Activated T-helper 1 cell treated with anti-CD3 and anti-CD28 coated beads, Interleukin-12 subunit alpha, Interleukin-12 subunit beta, Interleukin-2, Interleukin-4 antibody, amounts not matched to agents 30 ng/mL and 10 ng/mL and 1 ng/mL, durations not matched to agents 14 hours and 24 hours and 36 hours (primary cell): ENCODE measurements at regions not wholly inside any gene's neighbourhood (a gene's known extent, or its start where the extent isn't known, plus 50 kb on each side); places are given as distances from the start of the nearest gene placed in this dataset.

Experiments
- DNase-seq: peaks from one replicate; pipeline ENCODE4 v3.0.0; 2021; ENCODE audit warnings: low spot score
- H3K27ac Mint-ChIP-seq: one replicate; pipeline ENCODE4 v1.8.0; 2021; ENCODE audit warnings: mild to moderate bottlenecking, mixed read lengths
- H3K27me3 Mint-ChIP-seq: one replicate; pipeline ENCODE4 v1.8.0; 2022; ENCODE audit warnings: mild to moderate bottlenecking, moderate library complexity, mixed read lengths; ENCODE audit not compliant: insufficient read depth
- H3K36me3 Mint-ChIP-seq: one replicate; pipeline ENCODE4 v1.8.0; 2021; ENCODE audit warnings: low read depth, mixed read lengths
- H3K4me1 Mint-ChIP-seq: one replicate; pipeline ENCODE4 v1.8.0; 2021; ENCODE audit warnings: low read depth, mixed read lengths
- H3K4me3 Mint-ChIP-seq: one replicate; pipeline ENCODE4 v1.8.0; 2021; ENCODE audit warnings: mild to moderate bottlenecking, moderate library complexity, mixed read lengths
- H3K9me3 Mint-ChIP-seq: one replicate; pipeline ENCODE4 v1.8.0; 2021; ENCODE audit warnings: mixed read lengths
- intact Hi-C: fragments of 100-400 bp; cut with micrococcal nuclease; formaldehyde crosslinking; loops from one replicate; pipeline ENCODE4 v1.15.1; 2024

DNA sequence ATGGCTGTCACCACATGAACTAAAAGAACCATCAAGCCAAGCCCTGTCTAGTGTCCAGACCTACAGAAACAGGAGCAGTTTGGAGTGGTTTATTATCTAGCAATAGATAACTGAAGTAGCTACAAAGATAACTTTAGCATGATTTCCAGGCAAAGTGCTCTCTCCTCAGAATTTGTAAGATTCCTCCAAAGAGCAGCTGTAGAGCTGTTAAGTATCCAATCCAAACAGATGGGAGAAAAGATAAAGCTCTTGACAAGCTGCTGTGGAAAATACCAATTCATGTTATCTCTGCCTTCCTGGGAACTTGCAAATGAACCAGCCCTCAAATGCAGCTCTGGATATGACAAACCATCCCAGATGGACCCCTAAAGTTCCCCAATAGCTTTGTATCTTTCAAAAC, 78.9 kb upstream of the RESF1 start:
- intact Hi-C loops, result no loop called here
- no peak overlapping the region for H3K27ac Mint-ChIP-seq
- DNase-seq, result no peak
- peaks cover 10% of the 10 kb centered on the region for H3K36me3 Mint-ChIP-seq
- H3K4me1 Mint-ChIP-seq, result peaks cover 13% of the 10 kb centered on the region
- H3K4me3 Mint-ChIP-seq, result no peak overlapping the region
- H3K9me3 Mint-ChIP-seq, result peaks cover 40% of the 10 kb centered on the region
- no peaks in the 10 kb centered on the region for H3K27me3 Mint-ChIP-seq

DNA sequence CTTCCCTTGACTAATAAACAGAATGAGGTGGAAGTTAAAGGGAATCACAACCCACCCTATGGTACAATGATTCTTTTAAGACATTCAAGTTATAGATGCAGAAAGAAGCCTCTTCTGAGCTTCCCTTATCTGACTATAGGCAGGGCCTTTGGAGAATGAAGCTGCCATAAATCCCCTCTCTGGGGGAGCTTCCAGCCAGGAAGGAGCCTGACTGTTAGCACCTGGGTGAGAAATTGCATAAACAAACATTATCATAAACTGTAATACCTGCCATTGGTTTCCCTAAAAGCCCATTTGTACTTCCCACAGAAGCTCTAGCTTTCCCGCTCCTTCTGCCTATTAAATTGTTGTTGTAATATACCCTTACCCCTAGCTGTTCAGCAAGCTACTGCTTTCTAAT, 81.3 kb upstream of the RESF1 start:
- Mint-ChIP-seq H3K4me1 (peaks cover 30% of the 10 kb centered on the region), H3K4me3 (no peak overlapping the region), H3K27me3 (no peaks in the 10 kb centered on the region), H3K9me3 (peaks cover 32% of the 10 kb centered on the region), H3K36me3 (peaks cover 18% of the 10 kb centered on the region), H3K27ac (no peak overlapping the region)
- DNase-seq, result no peak
- intact Hi-C loops, result loop anchor here (5.0 to 10.0 kb wide), 2 partner anchors 196 to 707 kb away; no protein-coding TSS in a partner anchor

DNA sequence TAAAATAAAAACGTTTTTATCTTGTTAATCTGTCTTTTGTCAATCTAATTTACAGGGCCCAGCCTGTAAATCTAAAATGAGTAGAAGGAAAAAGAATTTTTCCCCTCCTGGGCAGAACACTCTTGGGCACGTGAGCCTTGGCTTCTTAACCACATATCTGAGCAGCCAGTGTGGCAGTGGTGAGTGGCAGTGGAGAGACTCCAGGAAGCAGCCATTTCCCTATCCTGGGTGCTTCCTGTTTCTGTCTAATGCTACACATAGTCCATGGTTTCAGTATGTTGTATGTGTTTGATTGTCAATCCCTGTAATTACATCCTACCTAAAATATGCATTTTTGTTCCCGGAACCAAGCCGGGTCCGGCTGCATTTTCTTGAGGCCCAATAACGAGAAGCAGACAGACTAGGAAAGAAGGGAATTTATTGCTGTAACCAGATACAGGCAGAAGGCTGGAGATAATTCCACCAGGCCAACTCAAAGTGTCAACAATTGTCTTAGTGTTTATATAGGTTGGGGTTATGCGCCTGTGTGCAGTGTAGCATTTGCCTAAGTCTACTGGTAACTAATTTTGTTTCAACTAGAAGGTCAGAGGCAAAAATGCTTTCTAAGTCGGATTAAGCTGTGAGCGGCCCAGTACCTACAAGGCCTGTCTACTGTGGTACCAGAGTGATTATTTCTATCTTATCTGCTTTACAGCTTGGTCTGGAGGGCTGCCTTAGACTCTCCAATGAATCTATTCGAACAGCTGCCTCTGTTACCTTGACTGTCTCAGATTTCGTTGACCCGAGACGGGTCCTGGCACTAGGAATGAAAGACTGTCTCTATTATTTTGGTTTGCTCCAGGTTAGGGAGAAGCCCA, 82.4 kb upstream of the RESF1 start:
- Mint-ChIP-seq H3K4me1 (peaks cover 30% of the 10 kb centered on the region), H3K36me3 (peaks cover 20% of the 10 kb centered on the region), H3K27ac (peak overlapping the region; percentile 63), H3K9me3 (peaks cover 40% of the 10 kb centered on the region), H3K27me3 (no peaks in the 10 kb centered on the region), H3K4me3 (no peak overlapping the region)
- DNase-seq, result no peak
- intact Hi-C loops, result loop anchor here (5.0 to 10.0 kb wide), 2 partner anchors 194 to 708 kb away; no protein-coding TSS in a partner anchor

DNA sequence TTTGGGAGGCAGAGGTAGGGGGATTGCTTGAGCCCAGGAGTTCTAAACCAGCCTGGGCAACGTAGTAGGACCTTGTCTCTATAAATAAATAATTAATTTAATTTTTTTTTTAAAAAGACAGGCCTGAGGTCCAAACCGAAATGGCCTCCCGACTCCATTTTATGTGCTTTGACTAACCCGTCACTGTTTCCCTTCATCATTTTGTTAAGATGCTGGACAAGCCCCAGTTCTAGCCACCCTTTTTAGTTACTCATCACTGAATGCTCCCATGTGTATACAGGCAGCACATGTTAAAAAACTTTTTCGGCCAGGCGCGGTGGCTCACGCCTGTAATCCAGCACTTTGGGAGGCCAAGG, 83.6 kb upstream of the RESF1 start:
- peak overlapping the region; percentile 80 for H3K4me3 Mint-ChIP-seq
- intact Hi-C loops, result loop anchor here (1.0 to 10.0 kb wide), 8 partner anchors 21 to 709 kb away; partner anchors contain the start of genes AMN1, ETFBKMT and RESF1
- H3K27ac Mint-ChIP-seq, result peak overlapping the region; percentile 100
- DNase-seq, result no peak
- H3K4me1 Mint-ChIP-seq, result peaks cover 30% of the 10 kb centered on the region
- H3K27me3 Mint-ChIP-seq, result no peaks in the 10 kb centered on the region
- peaks cover 20% of the 10 kb centered on the region for H3K36me3 Mint-ChIP-seq
- H3K9me3 Mint-ChIP-seq, result peaks cover 46% of the 10 kb centered on the region

DNA sequence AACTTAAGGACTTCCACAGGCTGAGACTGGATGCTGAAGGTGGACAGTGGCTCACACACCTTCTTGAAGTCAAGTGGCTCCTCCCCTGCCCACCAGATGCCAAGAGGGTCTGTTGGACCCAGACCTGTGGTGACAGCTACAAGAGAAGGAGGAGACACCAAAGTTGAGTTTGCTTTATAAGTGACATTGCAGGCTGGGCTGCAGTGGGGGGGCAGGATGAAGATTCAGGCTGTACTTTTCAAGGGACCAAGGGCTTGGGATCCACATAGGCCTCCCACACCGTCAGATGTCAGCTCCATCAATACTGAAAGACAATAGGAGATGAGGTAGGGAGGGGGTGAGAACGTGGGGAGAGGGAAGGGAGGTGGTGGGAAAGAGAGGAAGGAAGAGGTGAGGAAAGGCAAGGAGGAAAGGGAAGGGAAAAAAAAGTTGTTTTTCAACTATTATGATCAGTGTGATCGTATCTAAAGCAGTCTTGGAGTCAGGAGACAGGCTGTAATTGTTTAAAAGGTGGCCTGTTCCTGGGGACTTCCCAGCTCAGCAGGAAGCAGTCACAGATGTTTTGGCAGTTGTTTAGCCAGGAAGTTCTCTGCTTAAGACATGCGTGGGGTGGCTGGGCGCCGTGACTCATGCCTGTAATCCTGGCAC, 84.1 kb upstream of the RESF1 start:
- H3K27me3 Mint-ChIP-seq, result no peaks in the 10 kb centered on the region
- peaks cover 19% of the 10 kb centered on the region for H3K36me3 Mint-ChIP-seq
- peak; percentile 68 for DNase-seq
- H3K9me3 Mint-ChIP-seq, result peaks cover 42% of the 10 kb centered on the region
- H3K4me3 Mint-ChIP-seq, result peak overlapping the region; percentile 80
- intact Hi-C loops, result loop anchor here (1.0 to 10.0 kb wide), 8 partner anchors 21 to 710 kb away; partner anchors contain the start of genes AMN1, ETFBKMT and RESF1
- H3K27ac Mint-ChIP-seq, result peak overlapping the region; percentile 100
- peaks cover 30% of the 10 kb centered on the region for H3K4me1 Mint-ChIP-seq

DNA sequence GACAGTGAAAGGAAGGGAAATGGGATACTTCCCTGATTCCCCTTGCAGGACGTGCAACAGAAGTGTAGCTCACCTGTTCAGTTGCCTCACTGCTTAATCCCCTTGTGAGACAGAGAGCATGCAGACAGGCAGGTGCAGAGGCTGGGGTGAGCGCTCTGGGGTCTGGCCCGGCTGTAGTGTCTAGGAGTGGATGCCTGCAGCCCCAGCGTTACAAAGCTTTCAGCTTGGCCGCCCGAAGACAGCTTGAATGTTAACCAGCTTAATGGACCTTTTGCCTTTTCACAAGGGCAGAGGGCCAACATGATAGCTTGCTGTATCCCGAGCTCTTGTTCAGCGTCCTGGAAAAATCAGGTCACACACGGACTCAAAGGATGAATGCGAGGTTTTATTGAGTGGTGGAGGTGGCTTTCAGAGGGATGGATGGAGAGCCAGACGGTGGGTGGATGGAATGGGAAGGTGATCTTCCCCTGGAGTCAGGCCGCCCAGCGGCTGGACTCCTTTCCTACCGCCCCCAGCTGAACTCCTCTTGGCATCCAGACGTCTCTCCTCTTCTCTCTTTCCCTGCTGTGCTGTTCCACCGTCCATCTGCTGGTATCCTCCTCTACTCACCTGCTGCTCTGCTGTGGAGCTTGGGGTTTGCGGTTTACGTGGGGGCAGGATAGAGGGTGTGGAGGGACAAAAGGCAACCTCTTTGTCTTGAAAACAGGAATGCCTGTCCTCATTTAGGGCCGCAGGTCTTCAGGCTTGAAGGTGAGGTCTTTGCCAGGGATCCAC, 86.2 kb upstream of the RESF1 start:
- intact Hi-C loops, result loop anchor here (10.0 kb wide), 1 partner anchor 712 kb away; no protein-coding TSS in a partner anchor
- peaks cover 24% of the 10 kb centered on the region for H3K4me1 Mint-ChIP-seq
- DNase-seq, result no peak
- no peaks in the 10 kb centered on the region for H3K27me3 Mint-ChIP-seq
- H3K36me3 Mint-ChIP-seq, result peaks cover 14% of the 10 kb centered on the region
- no peak overlapping the region for H3K4me3 Mint-ChIP-seq
- H3K9me3 Mint-ChIP-seq, result peaks cover 24% of the 10 kb centered on the region
- H3K27ac Mint-ChIP-seq, result peak overlapping the region; percentile 7

DNA sequence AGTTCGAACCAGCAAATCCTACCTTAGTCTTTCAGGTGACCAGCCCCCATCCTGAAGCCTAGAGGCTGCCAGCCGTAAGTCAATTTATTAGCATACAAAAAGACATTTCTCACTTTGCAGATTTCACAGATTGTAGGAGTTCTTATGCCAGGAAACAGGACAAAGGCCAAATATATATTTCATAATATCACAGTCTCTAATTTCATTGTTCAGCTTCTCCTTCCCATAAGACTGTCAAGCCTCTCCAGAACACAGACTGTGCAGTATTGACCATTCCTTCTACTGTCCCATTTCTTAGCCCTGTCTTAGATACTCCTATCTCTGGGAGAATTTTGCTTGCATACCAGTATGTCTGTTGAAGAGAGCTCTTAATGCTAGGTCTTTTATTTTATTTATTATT, 89.2 kb upstream of the RESF1 start:
- peaks cover 24% of the 10 kb centered on the region for H3K4me1 Mint-ChIP-seq
- intact Hi-C loops, result loop anchor here (10.0 kb wide), 1 partner anchor 715 kb away; no protein-coding TSS in a partner anchor
- no peak overlapping the region for H3K4me3 Mint-ChIP-seq
- peaks cover 22% of the 10 kb centered on the region for H3K9me3 Mint-ChIP-seq
- no peaks in the 10 kb centered on the region for H3K27me3 Mint-ChIP-seq
- no peak overlapping the region for H3K27ac Mint-ChIP-seq
- peaks cover 9% of the 10 kb centered on the region for H3K36me3 Mint-ChIP-seq
- DNase-seq, result no peak

DNA sequence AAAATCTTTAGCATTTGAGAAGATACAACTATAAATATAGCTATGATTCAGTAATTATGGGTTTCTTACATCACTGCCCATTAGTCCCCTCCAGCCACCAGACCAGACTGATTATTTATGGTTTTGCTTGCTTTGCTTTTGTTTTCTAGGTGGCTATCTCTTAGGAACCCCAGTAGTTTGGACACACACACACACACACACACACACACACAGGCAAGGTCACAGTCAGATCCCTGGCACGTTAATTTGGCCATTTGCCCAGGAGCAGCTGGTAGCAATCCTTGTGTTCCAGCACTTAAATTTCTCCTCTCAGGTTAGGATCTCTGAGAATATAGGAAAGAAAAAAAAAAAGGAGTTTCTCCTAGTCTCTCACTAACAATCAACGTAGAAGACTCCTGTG, 90.2 kb upstream of the RESF1 start:
- Mint-ChIP-seq H3K4me3 (no peak overlapping the region), H3K9me3 (peaks cover 26% of the 10 kb centered on the region), H3K4me1 (peaks cover 15% of the 10 kb centered on the region), H3K36me3 (peaks cover 3% of the 10 kb centered on the region), H3K27ac (no peak overlapping the region), H3K27me3 (no peaks in the 10 kb centered on the region)
- no peak for DNase-seq
- intact Hi-C loops, result no loop called here

DNA sequence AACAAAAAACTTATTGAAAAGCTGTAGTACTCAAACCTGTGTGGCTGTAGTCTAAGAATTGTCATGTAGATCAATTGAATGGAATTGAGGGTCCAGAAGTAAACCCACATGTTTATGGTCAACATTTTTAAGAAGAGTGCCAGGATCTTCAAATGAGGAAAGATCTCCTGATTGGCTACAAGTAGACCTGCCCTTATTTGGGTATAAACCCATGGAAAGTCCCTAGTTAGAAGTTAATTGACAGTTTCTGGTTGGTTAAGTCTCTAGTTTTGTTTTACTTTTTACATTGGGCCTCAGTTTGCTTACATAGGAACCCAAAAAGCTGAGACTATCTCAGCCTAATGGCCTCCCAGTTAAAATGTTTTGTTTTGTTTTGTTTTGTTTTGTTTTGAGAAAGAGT, 91.9 kb upstream of the RESF1 start:
- Mint-ChIP-seq H3K4me3 (no peak overlapping the region), H3K9me3 (peaks cover 20% of the 10 kb centered on the region), H3K27ac (no peak overlapping the region), H3K27me3 (no peaks in the 10 kb centered on the region), H3K36me3 (no peaks in the 10 kb centered on the region), H3K4me1 (peaks cover 11% of the 10 kb centered on the region)
- DNase-seq, result no peak
- intact Hi-C loops, result no loop called here

DNA sequence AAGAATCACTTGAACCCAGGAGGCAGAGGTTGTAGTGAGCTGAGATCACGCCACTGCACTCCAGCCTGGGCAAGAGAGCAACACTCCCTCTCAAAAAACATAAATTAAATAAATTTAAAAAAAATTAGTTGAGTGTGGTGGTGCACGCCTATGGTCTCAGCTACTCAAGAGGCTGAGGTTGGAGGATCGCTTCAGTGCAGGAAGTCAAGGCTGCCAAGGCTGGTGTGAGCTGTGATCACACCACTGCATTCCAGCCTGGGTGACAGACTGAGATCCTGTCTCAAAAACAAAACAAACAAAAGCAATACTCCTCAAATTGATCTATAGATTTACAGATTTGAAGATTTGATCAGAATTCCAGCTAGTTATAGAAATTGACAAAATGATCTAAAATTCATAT, 92.7 kb upstream of the RESF1 start:
- Mint-ChIP-seq H3K4me1 (peaks cover 13% of the 10 kb centered on the region), H3K27ac (no peak overlapping the region), H3K9me3 (peaks cover 14% of the 10 kb centered on the region), H3K27me3 (no peaks in the 10 kb centered on the region), H3K36me3 (peaks cover 1% of the 10 kb centered on the region), H3K4me3 (no peak overlapping the region)
- DNase-seq, result no peak
- intact Hi-C loops, result no loop called here

DNA sequence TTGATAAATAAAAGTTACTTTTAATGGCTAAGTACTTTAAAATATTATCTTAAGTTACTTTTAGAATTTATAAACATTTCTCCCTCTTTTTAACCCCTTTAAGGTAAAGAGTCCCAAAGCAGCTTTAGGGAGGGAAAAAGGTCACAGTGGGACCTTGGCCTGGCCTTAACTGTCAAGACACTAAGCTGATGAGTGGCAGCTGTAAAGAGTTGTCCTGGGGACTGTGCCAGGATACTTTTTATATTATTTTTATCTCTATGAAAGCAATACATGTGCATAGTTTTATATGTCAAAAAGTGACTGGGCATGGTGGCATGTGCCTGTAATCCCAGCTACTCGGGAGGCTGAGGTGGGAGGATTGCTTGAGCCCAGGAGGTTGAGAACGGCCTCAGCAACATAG, 94.2 kb upstream of the RESF1 start:
- Mint-ChIP-seq H3K4me1 (peaks cover 24% of the 10 kb centered on the region), H3K36me3 (peaks cover 5% of the 10 kb centered on the region), H3K27ac (no peak overlapping the region), H3K4me3 (no peak overlapping the region), H3K9me3 (peaks cover 23% of the 10 kb centered on the region), H3K27me3 (no peaks in the 10 kb centered on the region)
- no peak for DNase-seq
- intact Hi-C loops, result no loop called here

DNA sequence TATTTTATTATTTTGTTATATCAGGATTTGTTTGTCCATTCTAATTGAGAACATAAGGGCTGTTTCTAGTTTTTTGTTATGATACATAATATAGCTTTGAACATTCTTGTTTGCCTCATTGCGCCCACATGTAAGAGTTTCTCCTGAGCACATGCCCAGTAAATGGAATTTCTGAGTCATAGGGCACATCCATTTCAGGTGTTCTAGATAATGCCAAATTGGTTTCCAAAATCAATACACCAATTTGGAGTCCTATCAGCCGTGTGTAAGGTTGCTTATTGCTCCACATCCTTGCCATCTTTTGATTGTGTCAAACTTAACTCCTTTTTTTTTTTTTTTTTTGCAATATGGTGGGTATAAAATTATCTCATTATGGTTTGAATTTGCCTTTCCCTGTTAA, 97.9 kb upstream of the RESF1 start:
- peak overlapping the region; percentile 66 for H3K27ac Mint-ChIP-seq
- peaks cover 5% of the 10 kb centered on the region for H3K36me3 Mint-ChIP-seq
- H3K4me1 Mint-ChIP-seq, result peaks cover 13% of the 10 kb centered on the region
- H3K9me3 Mint-ChIP-seq, result peaks cover 25% of the 10 kb centered on the region
- H3K27me3 Mint-ChIP-seq, result no peaks in the 10 kb centered on the region
- intact Hi-C loops, result no loop called here
- no peak overlapping the region for H3K4me3 Mint-ChIP-seq
- DNase-seq, result no peak
